Neural cell (in vitro differentiated cells): ENCODE measurements at regions not wholly inside any gene's neighbourhood (a gene's known extent, or its start where the extent isn't known, plus 50 kb on each side); places are given as distances from the start of the nearest gene placed in this dataset.

Experiments used
- H2AFZ ChIP-seq: fragments of 200-600, 300-800 bp; sonication (generic), shearing (Covaris generic); 2 replicates; pipeline ENCODE4 v1.6.0; 2014; ENCODE audit warnings: low read depth, mild to moderate bottlenecking, antibody characterized with exemption, low read length, moderate library complexity
- H3F3A ChIP-seq: fragments of 200-600 bp; shearing (Covaris generic); 2 replicates; pipeline ENCODE4 v1.6.1; 2016; ENCODE audit warnings: mild to moderate bottlenecking, moderate library complexity, mixed read lengths, antibody characterized with exemption, low read length; ENCODE audit not compliant: insufficient read depth, poor library complexity, severe bottlenecking
- H3K27ac ChIP-seq: fragments of 200-600, 300-800 bp; sonication (generic), shearing (Covaris generic); 2 replicates; pipeline ENCODE4 v1.5.1; 2014; ENCODE audit warnings: mild to moderate bottlenecking, low read length, moderate library complexity
- H3K27me3 ChIP-seq: fragments of 300-800, 200-600 bp; sonication (generic), shearing (Covaris generic); 2 replicates; pipeline ENCODE4 v1.6.0; 2014; ENCODE audit warnings: mild to moderate bottlenecking, low read depth, low read length, moderate library complexity; ENCODE audit not compliant: insufficient read depth
- H3K36me3 ChIP-seq: fragments of 300-800, 200-600 bp; sonication (generic), shearing (Covaris generic); 2 replicates; pipeline ENCODE4 v1.5.1; 2014; ENCODE audit warnings: mild to moderate bottlenecking, antibody characterized with exemption, low read length, moderate library complexity; ENCODE audit not compliant: insufficient read depth
- H3K4me2 ChIP-seq: fragments of 300-800, 200-600 bp; sonication (generic), shearing (Covaris generic); 2 replicates; pipeline ENCODE4 v1.6.0; 2014; ENCODE audit warnings: mild to moderate bottlenecking, low read length
- H3K4me3 ChIP-seq: fragments of 300-800, 200-600 bp; sonication (generic), shearing (Covaris generic); 2 replicates; pipeline ENCODE4 v1.5.1; 2014; ENCODE audit warnings: mild to moderate bottlenecking, low read length, moderate library complexity
- H3K79me2 ChIP-seq: fragments of 200-600 bp; shearing (Covaris generic); replicated peaks from 2 replicates; pipeline ENCODE4 v1.6.0; 2014; ENCODE audit warnings: mild to moderate bottlenecking, low read length, moderate library complexity; ENCODE audit not compliant: insufficient read depth
- H3K9ac ChIP-seq: fragments of 300-800, 200-600 bp; sonication (generic), shearing (Covaris generic); 2 replicates; pipeline ENCODE4 v1.6.1; 2016; ENCODE audit warnings: mild to moderate bottlenecking, low read length, mixed read lengths
- H3K9me2 ChIP-seq: fragments of 200-600 bp; shearing (Covaris generic); 2 replicates; pipeline ENCODE4 v1.6.1; 2016; ENCODE audit warnings: mild to moderate bottlenecking, low read length, mixed read lengths; ENCODE audit not compliant: insufficient read depth
- H3K9me3 ChIP-seq: fragments of 200-600, 300-800 bp; sonication (generic), shearing (Covaris generic); 2 replicates; pipeline ENCODE4 v1.6.1; 2016; ENCODE audit warnings: mild to moderate bottlenecking, mixed run types, low read length, moderate library complexity, mixed read lengths
- H4K20me1 ChIP-seq: fragments of 200-600 bp; shearing (Covaris generic); 2 replicates; pipeline ENCODE4 v1.6.1; 2016; ENCODE audit warnings: mild to moderate bottlenecking, mixed run types; ENCODE audit not compliant: insufficient read depth
- CTCF ChIP-seq: fragments of 450-650 bp; IDR thresholded peaks from 2 replicates; pipeline ENCODE4 v1.5.1; 2014; ENCODE audit warnings: antibody characterized with exemption, mild to moderate bottlenecking, moderate library complexity; ENCODE audit not compliant: poor library complexity, severe bottlenecking
- EP300 ChIP-seq: fragments of 450-650 bp; conservative IDR thresholded peaks from 2 replicates; pipeline ENCODE4 v1.6.1; 2014; ENCODE audit warnings: antibody characterized with exemption, mild to moderate bottlenecking, moderate library complexity; ENCODE audit not compliant: poor library complexity, severe bottlenecking
- EZH2 ChIP-seq: fragments of 200-600, 300-800 bp; shearing (Covaris generic), sonication (generic); IDR thresholded peaks from 2 replicates; pipeline ENCODE4 v1.6.1; 2014; ENCODE audit warnings: antibody characterized with exemption, low read length, borderline replicate concordance, mild to moderate bottlenecking; ENCODE audit not compliant: insufficient read depth, poor library complexity, severe bottlenecking
- MXI1 ChIP-seq: fragments of 450-650 bp; conservative IDR thresholded peaks from 2 replicates; pipeline ENCODE4 v1.6.1; 2014; ENCODE audit warnings: antibody characterized with exemption, mild to moderate bottlenecking; ENCODE audit not compliant: poor library complexity, severe bottlenecking
- POLR2AphosphoS5 ChIP-seq: IDR thresholded peaks from 2 replicates; pipeline ENCODE4 v1.6.1; 2012
- RAD21 ChIP-seq: fragments of 450-650 bp; conservative IDR thresholded peaks from 2 replicates; pipeline ENCODE4 v1.6.1; 2014; ENCODE audit warnings: antibody characterized with exemption, mild to moderate bottlenecking, moderate library complexity
- REST ChIP-seq: IDR thresholded peaks from 2 replicates; pipeline ENCODE4 v1.6.1; 2012; ENCODE audit warnings: borderline replicate concordance
- SMC3 ChIP-seq: fragments of 450-650 bp; conservative IDR thresholded peaks from 2 replicates; pipeline ENCODE4 v1.6.1; 2014; ENCODE audit warnings: antibody characterized with exemption, mild to moderate bottlenecking, moderate library complexity; ENCODE audit not compliant: poor library complexity
- TAF1 ChIP-seq: IDR thresholded peaks from 2 replicates; pipeline ENCODE4 v1.6.1; 2012; ENCODE audit warnings: low read depth

- no peaks in the 10 kb centered on the region for H3F3A ChIP-seq
- no peaks in the 10 kb centered on the region for H4K20me1 ChIP-seq
- H3K79me2 ChIP-seq, result no peaks in the 10 kb centered on the region
- H3K36me3 ChIP-seq, result no peaks in the 10 kb centered on the region
- H3K27ac ChIP-seq, result no peak overlapping the region
- no peak for TF ChIP-seq REST
- no peak for TF ChIP-seq CTCF
- TF ChIP-seq TAF1, result no peak
- no peak for TF ChIP-seq EP300
- TF ChIP-seq POLR2AphosphoS5, result no peak
- no peak for TF ChIP-seq SMC3
- TF ChIP-seq MXI1, result no peak
- TF ChIP-seq RAD21, result no peak
- TF ChIP-seq EZH2, result no peak
- no peaks in the 10 kb centered on the region for H3K9me2 ChIP-seq
- no peak overlapping the region for H3K4me3 ChIP-seq
- H3K9me3 ChIP-seq, result no peaks in the 10 kb centered on the region
- H3K27me3 ChIP-seq, result no peaks in the 10 kb centered on the region
- no peak overlapping the region for H3K9ac ChIP-seq
- H2AFZ ChIP-seq, result no peak overlapping the region
- no peak overlapping the region for H3K4me2 ChIP-seq
Observed at GRCh38 chr10:63920926-63921325, 399.7 kb downstream of the REEP3 start.

GRCh38 chr10:63921908-63922467 lies 400.8 kb downstream of the REEP3 start:
- H3K4me3 ChIP-seq, result no peak overlapping the region
- H3K4me2 ChIP-seq, result no peak overlapping the region
- H3K9me3 ChIP-seq, result no peaks in the 10 kb centered on the region
- H3F3A ChIP-seq, result no peaks in the 10 kb centered on the region
- TF ChIP-seq POLR2AphosphoS5 (no peak), EP300 (no peak), TAF1 (no peak), REST (no peak), CTCF (no peak), RAD21 (no peak), SMC3 (no peak), MXI1 (no peak), EZH2 (no peak)
- no peaks in the 10 kb centered on the region for H3K36me3 ChIP-seq
- H3K27ac ChIP-seq, result no peak overlapping the region
- no peak overlapping the region for H3K9ac ChIP-seq
- H3K79me2 ChIP-seq, result no peaks in the 10 kb centered on the region
- H2AFZ ChIP-seq, result no peak overlapping the region
- H3K9me2 ChIP-seq, result no peaks in the 10 kb centered on the region
- no peaks in the 10 kb centered on the region for H3K27me3 ChIP-seq
- no peaks in the 10 kb centered on the region for H4K20me1 ChIP-seq
